Activated gamma-delta T cell treated with anti-CD3 and anti-CD28 coated beads, Interleukin-2, amount 50 U/mL, for 16 hours (primary cell): ENCODE measurements at regions not wholly inside any gene's neighbourhood (a gene's known extent, or its start where the extent isn't known, plus 50 kb on each side); places are given as distances from the start of the nearest gene placed in this dataset.
"Not testable (repeated sequence)": the region's sequence is repeated elsewhere in the genome, so short reads cannot be mapped to it uniquely, and the experiment has no call there.

Experiments
- DNase-seq: peaks from one replicate; pipeline ENCODE4 v3.0.0-alpha.2; 2020; ENCODE audit warnings: low read depth

- DNase-seq = no peak
Measured at GRCh38 chr15:31219221-31219620, 107.4 kb upstream of the KLF13 start.

GRCh38 chr15:31221936-31222515 lies 104.6 kb upstream of the KLF13 start:
- no peak for DNase-seq

- DNase-seq = no peak
Measured at GRCh38 chr15:31222773-31223341, 103.8 kb upstream of the KLF13 start.

DNA sequence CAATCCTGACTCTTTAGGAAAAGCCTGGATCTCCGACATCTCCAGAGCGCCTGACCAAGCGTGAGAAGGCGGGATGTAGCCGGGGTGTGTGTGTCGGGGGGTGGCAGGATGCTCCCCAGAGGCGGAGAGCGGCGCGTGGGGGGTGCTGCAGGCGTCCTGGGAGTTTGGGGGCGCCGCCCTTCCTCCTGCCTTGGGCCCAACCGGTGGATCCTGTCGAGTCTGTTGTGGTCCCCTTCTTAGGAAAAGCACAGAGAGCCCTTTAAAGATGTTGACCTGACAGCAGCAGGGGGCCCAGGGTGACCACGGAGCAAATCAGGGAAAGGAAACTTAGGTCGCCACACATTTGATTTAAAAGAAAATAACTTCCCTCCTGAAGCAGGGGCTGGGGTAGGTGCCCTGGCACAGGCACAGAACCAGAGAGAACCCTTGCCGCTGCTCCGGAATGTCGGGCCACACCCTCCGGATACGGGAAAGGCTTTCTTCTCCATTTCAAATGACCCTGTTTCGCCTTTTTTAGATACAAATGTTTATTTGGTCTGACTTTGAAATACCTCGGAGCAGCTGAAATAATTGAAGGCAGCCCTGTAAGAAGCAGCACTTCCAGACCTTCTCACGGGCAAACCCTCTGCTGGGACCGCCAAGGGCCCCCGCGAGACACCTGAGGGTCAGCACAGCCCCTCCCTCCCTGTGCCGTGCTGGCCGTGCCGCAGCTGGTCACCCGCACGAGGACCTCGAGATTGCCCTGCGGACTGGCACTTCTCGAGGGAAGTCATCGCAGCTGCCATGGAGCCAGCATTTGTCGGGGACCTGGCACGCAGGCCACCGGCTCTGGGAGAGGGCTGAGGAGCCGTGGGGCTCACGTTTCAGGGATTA lies 102.9 kb upstream of the KLF13 start:
- DNase-seq = no peak

DNA sequence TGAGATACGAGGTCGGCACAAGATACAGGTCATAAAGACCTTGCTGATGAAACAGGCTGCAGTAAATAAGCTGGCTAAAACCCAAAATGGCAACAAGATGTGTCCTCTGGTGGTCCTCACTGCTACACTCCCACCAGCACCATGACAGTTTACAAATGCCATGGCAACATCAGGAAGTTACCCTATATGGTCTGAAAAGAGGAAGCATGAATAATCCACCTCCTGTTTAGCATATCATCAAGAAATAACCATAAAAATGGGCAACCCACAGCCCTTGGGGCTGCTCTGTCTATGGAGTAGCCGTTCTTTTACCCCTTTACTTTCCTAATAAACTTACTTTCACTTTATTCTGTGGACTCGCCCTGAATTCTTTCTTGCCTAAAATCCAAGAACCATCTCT lies 102.0 kb upstream of the KLF13 start:
- DNase-seq = not testable (repeated sequence)

- DNase-seq = no peak
Measured at GRCh38 chr15:31225356-31225955, 101.2 kb upstream of the KLF13 start.

- no peak for DNase-seq
Measured at GRCh38 chr15:31226021-31226420, 100.6 kb upstream of the KLF13 start.

DNA sequence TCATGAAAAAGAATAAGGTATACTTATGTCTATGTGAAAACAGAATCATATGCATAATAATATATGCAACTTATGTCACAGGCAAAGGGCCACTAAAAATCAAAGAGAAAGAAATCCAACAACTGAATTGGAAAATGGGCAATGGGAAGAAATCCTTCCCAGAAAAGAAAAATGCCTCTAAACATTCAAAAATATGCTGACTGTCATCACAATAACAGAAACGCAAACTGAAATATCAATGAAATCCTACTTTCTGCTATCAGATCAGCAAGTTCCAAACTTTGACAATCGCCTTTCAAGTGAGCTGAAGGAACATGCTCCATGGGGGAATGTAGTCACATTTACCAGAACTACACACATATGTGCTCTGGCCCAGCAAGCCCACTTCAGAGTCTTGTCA lies 99.4 kb upstream of the KLF13 start:
- no peak for DNase-seq

GRCh38 chr15:31228011-31228484 lies 98.6 kb upstream of the KLF13 start:
- no peak for DNase-seq

DNA sequence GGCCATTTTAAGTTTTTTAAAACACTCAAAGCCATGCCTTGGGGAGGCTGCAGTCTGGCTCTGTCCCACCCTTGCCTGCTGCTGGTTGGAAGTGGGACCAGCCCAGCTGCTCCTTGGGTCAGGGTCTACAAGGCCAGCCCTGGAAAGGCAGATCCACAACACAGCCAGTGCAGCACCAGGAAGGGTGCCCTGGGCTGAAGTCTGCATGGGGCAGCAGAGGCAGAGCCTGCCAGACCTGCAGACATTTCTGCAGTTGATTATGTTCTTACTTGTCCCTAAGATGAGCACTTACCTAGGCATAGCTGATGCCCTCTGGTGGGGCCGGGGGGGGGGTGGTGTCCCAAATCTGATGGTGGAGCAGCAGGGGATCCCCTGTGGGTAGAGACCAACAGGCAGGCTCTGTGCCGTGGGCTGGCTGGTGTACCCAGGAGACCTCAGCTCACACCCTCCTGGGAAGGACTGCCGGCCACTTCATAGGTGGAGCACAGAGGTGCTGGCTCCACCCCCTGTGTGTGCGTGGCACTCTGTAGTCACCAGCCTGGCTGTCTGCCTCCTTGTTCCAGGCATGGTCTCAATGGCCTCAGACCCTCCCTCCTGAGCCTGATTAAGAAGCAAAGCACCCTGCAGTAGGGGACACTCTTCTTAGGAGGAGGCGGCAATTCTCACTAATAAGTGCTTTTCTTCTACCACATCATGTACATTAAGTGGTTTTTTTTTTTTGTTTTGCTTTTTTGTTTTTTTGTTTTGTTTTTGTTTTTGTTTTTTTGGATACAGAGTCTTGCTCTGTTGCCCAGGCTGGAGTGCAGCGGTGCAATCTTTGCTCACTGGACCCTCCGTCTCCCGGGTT lies 97.4 kb upstream of the KLF13 start:
- no peak for DNase-seq

DNA sequence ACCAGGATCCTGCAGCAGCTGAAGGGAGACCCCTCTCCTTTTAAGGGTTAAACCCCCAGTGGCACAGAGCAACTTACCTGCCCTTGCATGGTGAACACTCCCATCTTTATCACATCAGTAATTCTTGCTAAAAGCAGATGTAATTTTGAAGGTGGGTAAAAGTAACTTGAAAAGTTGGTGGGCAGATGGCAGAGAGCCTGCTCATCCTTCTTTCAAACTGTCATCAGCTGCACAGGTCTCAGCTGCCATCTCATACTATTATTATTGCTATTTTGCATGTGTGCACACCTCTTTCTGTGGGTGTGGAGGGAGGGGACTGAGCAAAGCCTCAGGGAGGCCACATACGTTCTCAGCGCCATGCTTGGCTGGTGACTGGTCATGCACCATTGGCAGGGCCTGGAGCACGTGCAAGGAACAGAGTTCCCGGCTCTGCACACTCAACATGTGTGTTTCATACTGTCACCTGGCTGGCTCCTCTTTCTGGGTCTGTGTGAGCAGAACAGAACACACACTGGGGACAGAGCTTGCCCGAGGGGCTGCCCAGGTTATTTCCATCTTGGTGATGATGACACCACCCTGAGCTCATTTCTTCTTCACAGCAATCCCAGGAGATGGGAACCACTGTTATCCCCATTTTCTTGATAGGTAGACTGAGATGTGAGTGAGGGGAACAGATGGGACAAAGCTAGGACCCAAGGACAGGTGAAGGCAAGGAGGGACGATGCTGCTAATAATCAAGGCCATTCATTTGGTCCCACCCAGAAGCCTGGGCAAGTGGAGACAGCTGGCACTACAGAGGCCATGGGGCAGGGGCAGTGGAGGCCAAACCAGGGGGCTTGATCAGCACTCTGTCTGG lies 95.8 kb upstream of the KLF13 start:
- DNase-seq = no peak

DNA sequence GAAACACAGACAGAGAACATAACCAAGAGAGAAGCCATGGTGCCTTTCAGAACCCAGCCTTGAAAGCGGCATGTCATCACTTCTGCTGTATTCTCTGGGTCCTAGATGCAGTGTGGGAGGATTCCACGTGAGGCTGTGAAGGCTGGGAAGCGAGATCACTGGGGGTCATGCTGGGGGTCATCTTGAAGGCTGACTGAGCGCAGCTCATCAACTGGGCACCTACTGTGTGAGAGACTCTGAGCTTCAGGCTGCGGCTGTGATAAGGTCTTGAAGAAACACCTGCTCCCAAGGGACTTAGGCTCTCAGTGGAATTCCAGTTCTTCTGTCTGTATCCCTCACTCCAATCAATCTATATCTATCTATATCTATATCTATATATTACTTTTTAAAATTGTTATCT lies 91.8 kb upstream of the KLF13 start:
- DNase-seq = no peak

DNA sequence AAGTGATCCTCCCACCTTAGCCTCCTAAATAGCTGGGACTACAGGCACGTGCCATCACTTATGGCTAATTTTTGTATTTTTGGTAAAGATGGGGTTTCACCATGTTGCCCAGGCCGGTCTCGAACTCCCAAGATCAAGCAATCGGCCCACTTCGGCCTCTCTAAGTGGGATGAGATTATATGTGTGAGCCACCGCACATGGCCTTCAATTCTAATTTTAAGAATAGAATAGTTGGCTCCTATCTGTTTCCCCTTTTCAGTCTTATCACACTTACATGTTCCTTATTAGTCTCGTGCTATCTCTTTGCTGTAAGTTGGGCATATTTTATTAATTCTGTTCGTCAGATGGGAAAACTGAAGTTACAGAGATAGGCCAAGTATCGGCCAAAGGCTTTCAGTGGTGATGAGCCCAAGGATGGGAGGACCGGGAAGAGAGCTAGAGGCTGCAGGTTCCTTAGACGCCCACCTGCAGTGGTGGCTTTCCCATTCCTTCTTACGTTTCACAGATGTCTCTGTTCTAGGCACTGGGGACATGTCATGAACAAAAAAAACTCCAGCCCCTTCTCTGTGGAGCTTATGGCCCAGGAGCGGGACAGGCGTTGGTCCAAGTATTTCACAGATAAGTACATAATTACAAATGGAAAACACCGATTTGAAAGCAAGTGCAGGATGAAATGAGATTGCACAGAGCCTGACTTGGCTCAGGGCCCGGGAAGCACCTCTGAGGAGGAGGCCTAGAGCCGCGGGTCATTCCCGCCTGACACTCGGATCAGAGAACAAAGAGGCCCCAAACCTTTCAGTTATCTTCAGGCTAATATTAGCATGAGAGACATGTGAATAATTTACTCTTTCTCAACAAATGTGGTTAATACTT lies 91.1 kb upstream of the KLF13 start:
- no peak for DNase-seq

DNA sequence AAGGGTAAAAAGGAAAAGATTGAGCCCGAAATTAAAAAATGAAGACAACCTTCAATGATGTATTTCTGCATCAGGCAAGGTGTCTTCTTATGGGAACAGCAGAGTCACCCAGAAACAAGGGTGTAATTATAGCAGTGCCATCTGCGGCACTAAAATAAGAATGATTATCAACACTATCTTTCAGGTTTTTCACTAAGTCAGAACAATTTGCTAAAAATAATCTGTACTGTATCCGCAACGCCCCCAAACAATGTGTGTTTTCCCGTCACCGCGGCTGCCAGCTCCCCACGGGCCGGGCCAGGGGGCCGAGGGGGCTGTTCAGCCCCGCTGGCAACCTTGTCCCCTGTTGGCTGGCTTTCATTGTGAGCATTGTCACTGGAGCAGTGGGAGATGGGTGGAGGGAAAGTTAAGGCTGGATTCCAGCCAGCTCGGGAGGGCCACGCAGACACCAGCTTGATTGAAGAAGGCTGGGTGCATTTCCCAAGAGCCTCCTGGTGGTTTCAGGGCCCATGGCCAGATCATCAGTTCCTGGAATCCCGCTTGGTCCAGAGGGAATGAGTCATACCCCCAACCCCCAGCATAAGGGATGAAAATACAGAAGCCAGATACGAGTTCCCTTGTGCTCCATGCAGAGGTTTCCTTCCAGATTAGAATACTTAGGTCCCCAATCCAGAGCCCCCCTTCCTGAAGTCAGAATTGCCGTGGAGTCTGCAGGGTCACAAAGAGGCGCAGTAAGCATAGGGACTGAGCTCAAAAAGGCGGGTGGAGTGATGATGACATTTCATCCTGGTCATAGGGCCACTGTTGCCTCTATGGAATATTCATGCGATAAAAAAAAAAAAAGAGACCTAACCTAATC lies 90.2 kb upstream of the KLF13 start:
- DNase-seq = no peak

DNA sequence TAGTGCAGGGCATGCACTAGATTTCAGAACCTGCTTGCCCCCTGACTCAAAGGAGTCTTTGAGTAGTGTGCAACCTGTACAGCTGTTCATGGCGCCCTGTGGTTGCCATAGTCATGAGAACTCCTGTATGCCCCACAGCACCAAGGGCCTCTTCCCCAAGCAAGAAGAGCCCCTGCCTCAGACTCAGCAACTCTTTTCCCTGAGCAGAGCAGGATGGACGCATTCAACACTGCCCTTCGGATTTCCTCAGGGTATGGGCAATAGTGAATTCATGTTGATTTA lies 89.7 kb upstream of the KLF13 start:
- no peak for DNase-seq

GRCh38 chr15:31238906-31239305 lies 87.7 kb upstream of the KLF13 start:
- no peak for DNase-seq

DNA sequence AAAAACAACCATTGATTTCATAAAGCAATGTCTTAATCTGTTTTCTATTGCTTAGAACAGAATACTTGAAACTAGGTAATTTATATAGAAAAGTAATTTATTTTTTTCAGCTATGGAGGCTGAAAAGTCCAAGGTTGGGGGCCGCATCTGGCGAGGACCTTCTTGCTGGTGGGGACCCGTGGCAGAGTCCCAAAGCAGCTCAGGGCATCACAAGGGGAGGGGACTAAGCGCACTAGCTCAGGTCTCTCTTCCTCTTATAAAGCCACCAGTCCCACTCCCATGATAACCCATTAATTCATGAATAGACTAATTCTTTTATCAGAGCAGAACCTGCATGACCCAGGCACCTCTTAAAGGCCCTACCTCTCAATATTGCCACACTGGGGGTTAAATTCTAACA lies 87.2 kb upstream of the KLF13 start:
- no peak for DNase-seq

DNA sequence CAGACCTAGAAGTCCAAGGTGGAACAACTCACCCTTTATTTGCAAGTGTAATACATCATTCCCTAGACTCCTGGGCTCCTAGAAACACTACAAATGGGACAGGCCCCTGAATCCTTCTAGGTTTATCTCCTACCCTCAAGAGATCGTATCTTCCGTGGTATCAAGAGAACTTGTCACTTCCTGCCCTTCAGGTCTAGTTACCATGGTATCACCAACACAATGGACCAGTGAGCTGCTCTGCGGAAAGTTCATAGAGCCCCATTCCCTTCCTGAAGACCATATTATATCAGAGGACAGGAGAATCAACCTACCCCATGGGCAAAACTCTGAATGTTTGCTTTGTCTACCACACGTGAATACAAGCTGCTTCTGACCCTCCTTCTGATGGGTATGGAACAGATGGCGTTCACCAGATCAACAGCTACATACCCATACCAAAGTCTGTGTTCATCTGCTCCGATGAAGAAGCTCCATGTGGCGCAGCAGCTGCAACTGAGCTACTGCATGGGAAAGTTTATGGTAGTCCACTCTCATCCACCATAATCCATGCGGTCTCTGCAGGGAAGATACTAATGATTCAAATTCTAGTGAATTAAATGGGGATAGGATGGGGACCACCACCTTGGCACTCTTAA lies 84.6 kb upstream of the KLF13 start:
- no peak for DNase-seq

GRCh38 chr15:31243895-31244294 lies 82.7 kb upstream of the KLF13 start:
- no peak for DNase-seq
